ENCODE measurements at regions not wholly inside any gene's neighbourhood (a gene's known extent, or its start where the extent isn't known, plus 50 kb on each side); places are given as distances from the start of the nearest gene placed in this dataset.

GRCh38 chr10:10460451-10460850 lies 557.2 kb upstream of the CELF2 start:
- no peak overlapping the region for H3K4me3 ChIP-seq
- no peak for TF ChIP-seq CTCF (IDR thresholded peaks at IDR 0.05; ENCODE audit: low read depth, low read length)
- no peaks in the 10 kb centered on the region for H3K4me1 ChIP-seq (ENCODE audit: low read depth)
- H3K9me3 ChIP-seq (ENCODE audit: low read depth): no peaks in the 10 kb centered on the region
- H3K36me3 ChIP-seq: no peaks in the 10 kb centered on the region
- peak in 1 of 2 donors; percentile 31 for DNase-seq (ENCODE audit: low read depth in 1 of 2, low spot score in 1 of 2)
- no peaks in the 10 kb centered on the region for H3K27me3 ChIP-seq
- H3K27ac ChIP-seq: no peak overlapping the region

GRCh38 chr10:10462151-10462941 lies 555.3 kb upstream of the CELF2 start:
- Histone ChIP-seq H3K4me3 (no peak overlapping the region), H3K9me3 (ENCODE audit: low read depth) (no peaks in the 10 kb centered on the region), H3K36me3 (no peaks in the 10 kb centered on the region), H3K27me3 (no peaks in the 10 kb centered on the region), H3K4me1 (ENCODE audit: low read depth) (no peaks in the 10 kb centered on the region), H3K27ac (no peak overlapping the region)
- TF ChIP-seq CTCF (IDR thresholded peaks at IDR 0.05; ENCODE audit: low read depth, low read length): no peak
- no peak for DNase-seq (ENCODE audit: low read depth in 1 of 2, low spot score in 1 of 2)

GRCh38 chr10:10471758-10472157 lies 545.9 kb upstream of the CELF2 start:
- DNase-seq (ENCODE audit: low read depth in 1 of 2, low spot score in 1 of 2): no peak
- Histone ChIP-seq H3K27me3 (no peaks in the 10 kb centered on the region), H3K4me1 (ENCODE audit: low read depth) (no peaks in the 10 kb centered on the region), H3K4me3 (no peak overlapping the region), H3K9me3 (ENCODE audit: low read depth) (no peaks in the 10 kb centered on the region), H3K27ac (no peak overlapping the region), H3K36me3 (no peaks in the 10 kb centered on the region)
- TF ChIP-seq CTCF (IDR thresholded peaks at IDR 0.05; ENCODE audit: low read depth, low read length): no peak

GRCh38 chr10:10475812-10476211 lies 541.9 kb upstream of the CELF2 start:
- H3K9me3 ChIP-seq (ENCODE audit: low read depth): no peaks in the 10 kb centered on the region
- H3K36me3 ChIP-seq: no peaks in the 10 kb centered on the region
- no peak overlapping the region for H3K4me3 ChIP-seq
- H3K27ac ChIP-seq: no peak overlapping the region
- no peaks in the 10 kb centered on the region for H3K27me3 ChIP-seq
- no peak for DNase-seq (ENCODE audit: low read depth in 1 of 2, low spot score in 1 of 2)
- no peaks in the 10 kb centered on the region for H3K4me1 ChIP-seq (ENCODE audit: low read depth)
- TF ChIP-seq CTCF (IDR thresholded peaks at IDR 0.05; ENCODE audit: low read depth, low read length): no peak

GRCh38 chr10:10477844-10478243 lies 539.8 kb upstream of the CELF2 start:
- DNase-seq (ENCODE audit: low read depth in 1 of 2, low spot score in 1 of 2): no peak
- Histone ChIP-seq H3K36me3 (no peaks in the 10 kb centered on the region), H3K4me3 (no peak overlapping the region), H3K27ac (no peak overlapping the region), H3K27me3 (no peaks in the 10 kb centered on the region), H3K9me3 (ENCODE audit: low read depth) (no peaks in the 10 kb centered on the region), H3K4me1 (ENCODE audit: low read depth) (no peaks in the 10 kb centered on the region)
- TF ChIP-seq CTCF (IDR thresholded peaks at IDR 0.05; ENCODE audit: low read depth, low read length): no peak
